C4-2B (cell line): ENCODE measurements at regions not wholly inside any gene's neighbourhood (a gene's known extent, or its start where the extent isn't known, plus 50 kb on each side); places are given as distances from the start of the nearest gene placed in this dataset.

Source experiments
- CTCF ChIP-seq: fragments of 450-650 bp; conservative IDR thresholded peaks from 2 replicates; pipeline ENCODE4 v1.5.1; 2017; ENCODE audit warnings: mild to moderate bottlenecking
- ZFX ChIP-seq: fragments of 450-650 bp; IDR thresholded peaks from 2 replicates; pipeline ENCODE4 v1.6.1; 2017

- TF ChIP-seq CTCF = no peak
- TF ChIP-seq ZFX = no peak
Measured at GRCh38 chr21:35864039-35864438, 196.3 kb downstream of the SETD4 start.
